PC-3 (cell line): ENCODE measurements at regions not wholly inside any gene's neighbourhood (a gene's known extent, or its start where the extent isn't known, plus 50 kb on each side); places are given as distances from the start of the nearest gene placed in this dataset.

ENCODE experiments used
- ATAC-seq: fragments of 200-7000 bp; cut with Tn5 transposase; 2 replicates; pipeline ENCODE4 v1.9.1; 2020; ENCODE audit warnings: mild to moderate bottlenecking, moderate library complexity
- BruUV-seq: library from RNA; stranded (reverse); fragments of 400-500 nt; replicated peaks from 2 replicates; lab custom pipeline; 2021; lab: Mats Ljungman, UMichigan
- CTCF ChIA-PET: fragments of 300-600 bp; sonication (Branson Sonifier 250); formaldehyde crosslinking; loops from one replicate; lab custom pipeline; 2022; ENCODE audit warnings: antibody characterized with exemption; lab: Charles Lee
- POLR2A ChIA-PET: fragments of 300-600 bp; sonication (Branson Sonifier 250); formaldehyde crosslinking; loops from one replicate; lab custom pipeline; 2022; ENCODE audit warnings: antibody characterized with exemption; ENCODE audit not compliant: unreplicated experiment; lab: Charles Lee
- DNase-seq: peaks from one replicate; pipeline ENCODE4 v3.0.0-alpha.2; 2015
- H2AFZ ChIP-seq: fragments of 300-600 bp; sonication (generic); 2 replicates; pipeline ENCODE4 v1.6.0; 2016; ENCODE audit warnings: antibody characterized with exemption, low read length
- H3F3A ChIP-seq: fragments of 300-600 bp; sonication (generic); one replicate; pipeline ENCODE4 v1.6.0; 2017; ENCODE audit warnings: antibody characterized with exemption, low read length, control low read depth, mild to moderate bottlenecking; ENCODE audit not compliant: unreplicated experiment
- H3K27ac ChIP-seq: fragments of 300-600 bp; sonication (generic); 2 replicates; pipeline ENCODE4 v1.5.1; 2016; ENCODE audit warnings: mild to moderate bottlenecking, low read length
- H3K27me3 ChIP-seq: fragments of 300-600 bp; sonication (generic); 2 replicates; pipeline ENCODE4 v1.6.1; 2016; ENCODE audit warnings: low read length, mixed read lengths
- H3K36me3 ChIP-seq: fragments of 300-600 bp; sonication (generic); 2 replicates; pipeline ENCODE4 v1.6.1; 2016; ENCODE audit warnings: low read depth, mixed run types, low read length, mixed read lengths
- H3K4me1 ChIP-seq: fragments of 300-600 bp; sonication (generic); 2 replicates; pipeline ENCODE4 v1.5.1; 2016; ENCODE audit warnings: low read length; ENCODE audit not compliant: insufficient read depth
- H3K4me2 ChIP-seq: fragments of 300-600 bp; sonication (generic); 2 replicates; pipeline ENCODE4 v1.6.0; 2016; ENCODE audit warnings: low read length
- H3K4me3 ChIP-seq: fragments of 300-600 bp; sonication (generic); 2 replicates; pipeline ENCODE4 v1.5.1; 2016; ENCODE audit warnings: mild to moderate bottlenecking, low read length, mixed read lengths
- H3K79me2 ChIP-seq: fragments of 300-600 bp; sonication (generic); 2 replicates; pipeline ENCODE4 v1.6.1; 2017; ENCODE audit warnings: low read length, mixed read lengths
- H3K9ac ChIP-seq: fragments of 300-600 bp; sonication (generic); 2 replicates; pipeline ENCODE4 v1.6.0; 2016; ENCODE audit warnings: mild to moderate bottlenecking, low read length
- H3K9me2 ChIP-seq: fragments of 300-600 bp; sonication (generic); replicated peaks from 2 replicates; pipeline ENCODE4 v1.6.1; 2016; ENCODE audit warnings: mixed run types, low read length, mixed read lengths
- H3K9me3 ChIP-seq: fragments of 300-600 bp; sonication (generic); 2 replicates; pipeline ENCODE4 v1.6.1; 2016; ENCODE audit warnings: low read length, mixed read lengths
- H4K20me1 ChIP-seq: fragments of 300-600 bp; sonication (generic); 2 replicates; pipeline ENCODE4 v1.6.1; 2016; ENCODE audit warnings: low read length, mixed read lengths
- EZH2 ChIP-seq: fragments of 300-600 bp; sonication (generic); IDR thresholded peaks from one replicate; pipeline ENCODE4 v1.6.1; 2017; ENCODE audit warnings: antibody characterized with exemption, mild to moderate bottlenecking, low read length; ENCODE audit not compliant: unreplicated experiment
- EZH2phosphoT487 ChIP-seq: fragments of 300-600 bp; sonication (generic); IDR thresholded peaks from 2 replicates; pipeline ENCODE4 v1.6.1; 2018; ENCODE audit warnings: mild to moderate bottlenecking, antibody characterized with exemption, low read length, borderline replicate concordance
- intact Hi-C: fragments of 100-400 bp; cut with micrococcal nuclease; formaldehyde crosslinking; loops from 2 replicates; pipeline ENCODE4 v1.9.0; 2023
- TF ChIP-seq, protein P1 (sequence below): fragments of 300-600 bp; sonication (generic); conservative IDR thresholded peaks from 2 replicates; pipeline ENCODE4 v1.5.1; 2017; ENCODE audit warnings: antibody characterized with exemption, low read depth, mild to moderate bottlenecking, low read length

GRCh38 chr2:241945803-241946202, 76.3 kb downstream of the RTP5 start:
- no TSS peak for BruUV-seq
- Histone ChIP-seq H3K36me3 (no peaks in the 10 kb centered on the region), H3F3A (no peaks in the 10 kb centered on the region), H3K27ac (no peak overlapping the region), H3K4me3 (no peak overlapping the region), H3K4me1 (no peaks in the 10 kb centered on the region), H3K79me2 (no peaks in the 10 kb centered on the region), H4K20me1 (no peaks in the 10 kb centered on the region), H3K9ac (no peak overlapping the region), H3K9me2 (no peaks in the 10 kb centered on the region), H3K27me3 (no peaks in the 10 kb centered on the region), H3K9me3 (no peaks in the 10 kb centered on the region), H3K4me2 (no peak overlapping the region), H2AFZ (no peak overlapping the region)
- ATAC-seq, result no peak
- no peak for DNase-seq
- POLR2A ChIA-PET, result no interaction called here
- TF ChIP-seq, protein P1, sequence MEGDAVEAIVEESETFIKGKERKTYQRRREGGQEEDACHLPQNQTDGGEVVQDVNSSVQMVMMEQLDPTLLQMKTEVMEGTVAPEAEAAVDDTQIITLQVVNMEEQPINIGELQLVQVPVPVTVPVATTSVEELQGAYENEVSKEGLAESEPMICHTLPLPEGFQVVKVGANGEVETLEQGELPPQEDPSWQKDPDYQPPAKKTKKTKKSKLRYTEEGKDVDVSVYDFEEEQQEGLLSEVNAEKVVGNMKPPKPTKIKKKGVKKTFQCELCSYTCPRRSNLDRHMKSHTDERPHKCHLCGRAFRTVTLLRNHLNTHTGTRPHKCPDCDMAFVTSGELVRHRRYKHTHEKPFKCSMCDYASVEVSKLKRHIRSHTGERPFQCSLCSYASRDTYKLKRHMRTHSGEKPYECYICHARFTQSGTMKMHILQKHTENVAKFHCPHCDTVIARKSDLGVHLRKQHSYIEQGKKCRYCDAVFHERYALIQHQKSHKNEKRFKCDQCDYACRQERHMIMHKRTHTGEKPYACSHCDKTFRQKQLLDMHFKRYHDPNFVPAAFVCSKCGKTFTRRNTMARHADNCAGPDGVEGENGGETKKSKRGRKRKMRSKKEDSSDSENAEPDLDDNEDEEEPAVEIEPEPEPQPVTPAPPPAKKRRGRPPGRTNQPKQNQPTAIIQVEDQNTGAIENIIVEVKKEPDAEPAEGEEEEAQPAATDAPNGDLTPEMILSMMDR, result no peak
- TF ChIP-seq EZH2 (no peak), EZH2phosphoT487 (no peak)
- intact Hi-C loops, result no loop called here
- CTCF ChIA-PET, result interaction anchor here (0.5 kb wide), 1 partner anchor 508 kb away, joined by 4 read pairs; no protein-coding TSS in a partner anchor

DNA sequence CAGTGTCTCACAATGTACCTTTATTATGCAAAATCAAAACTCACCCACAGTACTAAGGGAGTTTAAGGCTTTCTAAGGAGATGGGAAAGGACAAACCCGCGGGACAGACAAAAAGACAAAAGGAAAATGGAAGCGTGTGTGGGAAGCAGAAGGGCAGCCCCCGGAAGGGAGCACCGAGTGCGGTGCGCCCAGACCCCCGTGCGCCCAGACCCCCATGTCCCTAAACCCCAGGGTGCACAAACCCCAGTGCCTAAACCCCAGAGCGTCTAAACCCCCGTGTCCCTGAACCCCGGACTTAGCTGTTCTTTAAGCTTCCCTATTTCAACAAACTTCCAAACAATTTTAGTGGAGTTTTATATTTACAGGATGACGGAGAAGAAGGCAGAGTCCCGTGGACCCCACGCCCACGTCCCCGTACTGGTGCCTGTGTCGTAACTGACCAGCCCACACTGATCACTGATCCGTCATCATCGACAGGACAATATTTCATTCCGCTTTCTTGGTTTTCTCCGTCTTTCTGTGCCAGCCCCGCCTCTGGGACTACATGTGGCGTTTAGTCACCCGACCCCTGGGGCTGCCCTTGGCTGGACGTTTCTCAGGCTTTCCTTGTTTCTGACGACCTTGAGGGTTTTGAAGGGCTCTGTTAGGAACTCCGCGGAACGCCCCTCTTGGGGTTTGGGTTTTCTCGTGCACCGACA, 76.9 kb downstream of the RTP5 start:
- Histone ChIP-seq H3F3A (no peaks in the 10 kb centered on the region), H3K79me2 (no peaks in the 10 kb centered on the region), H4K20me1 (no peaks in the 10 kb centered on the region), H3K4me3 (no peak overlapping the region), H3K4me1 (no peaks in the 10 kb centered on the region), H3K9me3 (no peaks in the 10 kb centered on the region), H2AFZ (no peak overlapping the region), H3K27ac (no peak overlapping the region), H3K27me3 (no peaks in the 10 kb centered on the region), H3K9ac (no peak overlapping the region), H3K36me3 (no peaks in the 10 kb centered on the region), H3K4me2 (no peak overlapping the region), H3K9me2 (no peaks in the 10 kb centered on the region)
- ChIA-PET CTCF (interaction anchor here (0.5 kb wide), 1 partner anchor 508 kb away, joined by 4 read pairs; no protein-coding TSS in a partner anchor), POLR2A (no interaction called here)
- no TSS peak for BruUV-seq
- intact Hi-C loops, result no loop called here
- TF ChIP-seq EZH2 (no peak), EZH2phosphoT487 (no peak)
- TF ChIP-seq, protein P1, result no peak
- no peak for ATAC-seq
- no peak for DNase-seq

GRCh38 chr2:241947004-241947350, 77.4 kb downstream of the RTP5 start:
- no peak overlapping the region for H2AFZ ChIP-seq
- BruUV-seq, result no TSS peak
- TF ChIP-seq EZH2phosphoT487, result no peak
- TF ChIP-seq EZH2, result no peak
- TF ChIP-seq, protein P1, result no peak
- H3K27me3 ChIP-seq, result no peaks in the 10 kb centered on the region
- H3F3A ChIP-seq, result no peaks in the 10 kb centered on the region
- H4K20me1 ChIP-seq, result no peaks in the 10 kb centered on the region
- H3K9me2 ChIP-seq, result no peaks in the 10 kb centered on the region
- ATAC-seq (no peak), DNase-seq (no peak)
- no peak overlapping the region for H3K4me2 ChIP-seq
- H3K4me1 ChIP-seq, result no peaks in the 10 kb centered on the region
- H3K36me3 ChIP-seq, result no peaks in the 10 kb centered on the region
- CTCF ChIA-PET, result no interaction called here
- no peaks in the 10 kb centered on the region for H3K79me2 ChIP-seq
- no peak overlapping the region for H3K27ac ChIP-seq
- intact Hi-C loops, result no loop called here
- no peak overlapping the region for H3K9ac ChIP-seq
- no peaks in the 10 kb centered on the region for H3K9me3 ChIP-seq
- no peak overlapping the region for H3K4me3 ChIP-seq
- POLR2A ChIA-PET, result no interaction called here
